ENCODE measurements at regions not wholly inside any gene's neighbourhood (a gene's known extent, or its start where the extent isn't known, plus 50 kb on each side); places are given as distances from the start of the nearest gene placed in this dataset.

DNA sequence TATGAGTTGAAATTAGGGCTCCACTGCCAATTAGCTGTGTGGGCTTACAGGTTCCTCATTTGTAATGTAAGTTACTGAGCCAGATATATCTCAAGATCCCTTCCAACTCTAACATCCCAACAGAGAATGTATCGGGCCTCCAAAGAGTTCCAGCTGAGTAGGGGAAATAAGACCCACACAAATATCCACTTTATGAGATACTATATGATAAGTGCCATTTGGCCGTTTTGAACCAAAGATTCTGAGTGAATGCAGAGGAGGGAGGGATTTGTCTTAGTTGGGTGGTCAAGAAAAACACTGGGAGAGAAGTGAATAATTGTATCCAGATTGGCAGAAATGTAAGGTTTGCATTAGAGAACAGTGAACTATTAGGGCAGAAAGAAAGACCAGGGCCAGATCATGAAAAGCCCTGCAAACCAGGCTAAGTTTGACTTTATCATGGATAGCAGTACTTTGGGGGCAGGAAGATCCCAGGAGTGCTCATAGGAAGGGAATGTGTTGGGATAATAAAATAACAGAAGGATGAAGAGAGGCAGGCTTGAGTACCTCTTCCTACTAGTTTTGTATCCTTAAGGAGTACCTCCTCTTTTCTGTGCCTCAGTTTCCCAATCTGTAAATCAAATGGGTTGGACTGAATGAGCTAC is 63.9 kb downstream of the RPL27A start:
- TF ChIP-seq, protein P1, sequence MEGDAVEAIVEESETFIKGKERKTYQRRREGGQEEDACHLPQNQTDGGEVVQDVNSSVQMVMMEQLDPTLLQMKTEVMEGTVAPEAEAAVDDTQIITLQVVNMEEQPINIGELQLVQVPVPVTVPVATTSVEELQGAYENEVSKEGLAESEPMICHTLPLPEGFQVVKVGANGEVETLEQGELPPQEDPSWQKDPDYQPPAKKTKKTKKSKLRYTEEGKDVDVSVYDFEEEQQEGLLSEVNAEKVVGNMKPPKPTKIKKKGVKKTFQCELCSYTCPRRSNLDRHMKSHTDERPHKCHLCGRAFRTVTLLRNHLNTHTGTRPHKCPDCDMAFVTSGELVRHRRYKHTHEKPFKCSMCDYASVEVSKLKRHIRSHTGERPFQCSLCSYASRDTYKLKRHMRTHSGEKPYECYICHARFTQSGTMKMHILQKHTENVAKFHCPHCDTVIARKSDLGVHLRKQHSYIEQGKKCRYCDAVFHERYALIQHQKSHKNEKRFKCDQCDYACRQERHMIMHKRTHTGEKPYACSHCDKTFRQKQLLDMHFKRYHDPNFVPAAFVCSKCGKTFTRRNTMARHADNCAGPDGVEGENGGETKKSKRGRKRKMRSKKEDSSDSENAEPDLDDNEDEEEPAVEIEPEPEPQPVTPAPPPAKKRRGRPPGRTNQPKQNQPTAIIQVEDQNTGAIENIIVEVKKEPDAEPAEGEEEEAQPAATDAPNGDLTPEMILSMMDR (IDR thresholded peaks at IDR 0.05; ENCODE audit: insufficient read depth, low read length, poor library complexity, severe bottlenecking): no peak
- no peak for TF ChIP-seq EZH2phosphoT487 (conservative IDR thresholded peaks at IDR 0.05; ENCODE audit: low read length)
